Esophagus squamous epithelium (tissue), 5 donors: ENCODE measurements at regions not wholly inside any gene's neighbourhood (a gene's known extent, or its start where the extent isn't known, plus 50 kb on each side); places are given as distances from the start of the nearest gene placed in this dataset.

Source experiments
- DNase-seq: peaks from one replicate; lab custom pipeline; 2025; lab: John Stamatoyannopoulos, UW
- H3K27ac ChIP-seq, 4 donors: fragments of 200-600 bp; sonication (generic); one replicate each; pipeline ENCODE4 v1.5.1; 2016 to 2019; ENCODE audit warnings: mild to moderate bottlenecking in 1 of 4
- H3K27me3 ChIP-seq, 4 donors: fragments of 200-600 bp; sonication (generic); 1 replicate in 3 of 4; 2 replicates in 1 of 4; pipeline versions ENCODE4 v1.5.1 to v1.6.0; 2017 to 2021; ENCODE audit warnings: antibody characterized with exemption in 1 of 4
- H3K36me3 ChIP-seq, 3 donors: fragments of 200-600 bp; sonication (generic); one replicate each; pipeline ENCODE4 v1.5.1; 2016 to 2019
- H3K4me1 ChIP-seq, 3 donors: fragments of 200-600 bp; sonication (generic); one replicate each; pipeline ENCODE4 v1.5.1; 2017 to 2019
- H3K4me3 ChIP-seq, 4 donors: fragments of 200-600 bp; sonication (generic); 1 replicate in 3 of 4; 2 replicates in 1 of 4; pipeline ENCODE4 v1.5.1; 2016 to 2019; ENCODE audit warnings: mild to moderate bottlenecking in 2 of 4, moderate library complexity in 1 of 4
- H3K9me3 ChIP-seq, 3 donors: fragments of 200-600 bp; sonication (generic); one replicate each; pipeline ENCODE4 v1.5.1; 2016 to 2019
- CTCF ChIP-seq, 6 experiments: fragments of 450-650 bp in 4 of 6; fragments of 200-600 bp in 2 of 6; sonication (generic) in 2 of 6; IDR thresholded peaks; one replicate each; pipeline ENCODE4 v1.5.1; 2016 to 2019; ENCODE audit warnings: antibody characterized with exemption in 6 of 6, mild to moderate bottlenecking in 4 of 6, moderate library complexity in 4 of 6
- POLR2A ChIP-seq, 4 donors: fragments of 450-650 bp; IDR thresholded peaks; one replicate each; pipeline ENCODE4 v1.6.1; 2017; ENCODE audit warnings: antibody characterized with exemption in 4 of 4, mild to moderate bottlenecking in 4 of 4, moderate library complexity in 3 of 4
- WGBS, 2 donors: methylation state at CpG; one replicate each; pipeline ENCODE4 v1.1.5; 2018; 5-methylcytosine and 5-hydroxymethylcytosine counted together
- intact Hi-C: fragments of 100-400 bp; cut with DNase I; formaldehyde crosslinking; loops from one replicate; pipeline ENCODE4 v1.15.0; 2022
- donor health status: DM: yes; HTN: yes; CAD: no.

GRCh38 chr13:50224534-50224933 lies 209.3 kb downstream of the KCNRG start:
- no peak overlapping the region for H3K4me3 ChIP-seq
- H3K36me3 ChIP-seq, result no peaks in the 10 kb centered on the region
- peaks cover 0 to 9% (median 5%) of the 10 kb centered on the region in 3 donors for H3K4me1 ChIP-seq
- H3K9me3 ChIP-seq, result no peaks in the 10 kb centered on the region
- no peaks in the 10 kb centered on the region for H3K27me3 ChIP-seq
- intact Hi-C loops, result no loop called here
- TF ChIP-seq POLR2A (IDR thresholded peaks at IDR 0.05), result no peak
- TF ChIP-seq CTCF (IDR thresholded peaks at IDR 0.05), result no peak
- no peak for DNase-seq
- H3K27ac ChIP-seq, result no peak overlapping the region
- 52 to 61% methylated on average over 3 to 4 of the region's 4 CpGs for WGBS, 2 donors

GRCh38 chr13:50225193-50226155 lies 210.2 kb downstream of the KCNRG start:
- intact Hi-C loops, result no loop called here
- DNase-seq, result no peak
- no peak overlapping the region for H3K27ac ChIP-seq
- peaks cover 5 to 15% (median 6%) of the 10 kb centered on the region in 3 donors for H3K4me1 ChIP-seq
- WGBS, 2 donors, result 75 to 86% methylated on average over 3 of the region's 3 CpGs
- H3K36me3 ChIP-seq, result no peaks in the 10 kb centered on the region
- no peaks in the 10 kb centered on the region for H3K9me3 ChIP-seq
- H3K4me3 ChIP-seq, result no peak overlapping the region
- no peaks in the 10 kb centered on the region for H3K27me3 ChIP-seq
- TF ChIP-seq POLR2A (IDR thresholded peaks at IDR 0.05), result no peak
- TF ChIP-seq CTCF (IDR thresholded peaks at IDR 0.05), result no peak

- TF ChIP-seq POLR2A (IDR thresholded peaks at IDR 0.05) (no peak), CTCF (IDR thresholded peaks at IDR 0.05) (no peak)
- no peak overlapping the region for H3K4me3 ChIP-seq
- no peaks in the 10 kb centered on the region for H3K9me3 ChIP-seq
- H3K36me3 ChIP-seq, result no peaks in the 10 kb centered on the region
- peaks cover 5 to 17% (median 6%) of the 10 kb centered on the region in 3 donors for H3K4me1 ChIP-seq
- H3K27me3 ChIP-seq, result no peaks in the 10 kb centered on the region
- intact Hi-C loops, result no loop called here
- no peak overlapping the region for H3K27ac ChIP-seq
- no peak for DNase-seq
These were observed 211.4 kb downstream of the KCNRG start for GRCh38 chr13:50226515-50227155.

- Histone ChIP-seq H3K27ac (no peak overlapping the region), H3K4me1 (peaks cover 5 to 17% (median 6%) of the 10 kb centered on the region in 3 donors), H3K27me3 (no peaks in the 10 kb centered on the region), H3K4me3 (no peak overlapping the region), H3K9me3 (no peaks in the 10 kb centered on the region), H3K36me3 (no peaks in the 10 kb centered on the region)
- no peak for DNase-seq
- TF ChIP-seq CTCF (IDR thresholded peaks at IDR 0.05) (no peak), POLR2A (IDR thresholded peaks at IDR 0.05) (no peak)
- WGBS, 2 donors, result 85 to 93% methylated on average over 4 of the region's 5 CpGs
- intact Hi-C loops, result no loop called here
These were observed 212.1 kb downstream of the KCNRG start for GRCh38 chr13:50227361-50227760.

GRCh38 chr13:50228527-50228926 lies 213.3 kb downstream of the KCNRG start:
- DNase-seq, result no peak
- no peak overlapping the region for H3K4me3 ChIP-seq
- no peak overlapping the region for H3K27ac ChIP-seq
- no peaks in the 10 kb centered on the region for H3K27me3 ChIP-seq
- no peaks in the 10 kb centered on the region for H3K9me3 ChIP-seq
- no peaks in the 10 kb centered on the region for H3K36me3 ChIP-seq
- peaks cover 0 to 8% (median 6%) of the 10 kb centered on the region in 3 donors for H3K4me1 ChIP-seq
- TF ChIP-seq CTCF (IDR thresholded peaks at IDR 0.05) (no peak), POLR2A (IDR thresholded peaks at IDR 0.05) (no peak)
- intact Hi-C loops, result no loop called here
- 100% methylated on average over 4 to 6 of the region's 6 CpGs for WGBS, 2 donors
